Osteoblast (primary cell): ENCODE measurements at regions not wholly inside any gene's neighbourhood (a gene's known extent, or its start where the extent isn't known, plus 50 kb on each side); places are given as distances from the start of the nearest gene placed in this dataset.

Experiments
- DNase-seq: peaks from one replicate; pipeline ENCODE4 v3.0.0; 2011; ENCODE audit warnings: low spot score, mixed read lengths; ENCODE audit not compliant: insufficient read length; ENCODE audit errors: missing footprints
- H2AFZ ChIP-seq: 2 replicates; pipeline ENCODE4 v1.6.0; 2011; ENCODE audit warnings: mild to moderate bottlenecking, low read length
- H3K27ac ChIP-seq: 2 replicates; pipeline ENCODE4 v1.5.1; 2011; ENCODE audit warnings: mild to moderate bottlenecking, low read depth, low read length, moderate library complexity
- H3K27me3 ChIP-seq: 2 replicates; pipeline ENCODE4 v1.6.0; 2012; ENCODE audit warnings: mild to moderate bottlenecking, control low read depth, inconsistent platforms, low read length, moderate library complexity; ENCODE audit not compliant: insufficient read depth
- H3K36me3 ChIP-seq: 2 replicates; pipeline ENCODE4 v1.5.1; 2011; ENCODE audit warnings: mild to moderate bottlenecking, low read length, control low read depth, moderate library complexity; ENCODE audit not compliant: insufficient read depth
- H3K4me1 ChIP-seq: 2 replicates; pipeline ENCODE4 v1.5.1; 2011; ENCODE audit warnings: mild to moderate bottlenecking, low read length, control low read depth, moderate library complexity; ENCODE audit not compliant: insufficient read depth
- H3K4me2 ChIP-seq: 2 replicates; pipeline ENCODE4 v1.6.0; 2011; ENCODE audit warnings: mild to moderate bottlenecking, low read length; ENCODE audit not compliant: insufficient read depth
- H3K4me3 ChIP-seq: fragments of 200-600 bp; sonication (generic); 3 replicates; pipeline ENCODE4 v1.5.1; 2012; ENCODE audit warnings: mild to moderate bottlenecking, low read length, inconsistent platforms; ENCODE audit not compliant: insufficient read depth
- H3K79me2 ChIP-seq: 2 replicates; pipeline ENCODE4 v1.6.0; 2012; ENCODE audit warnings: mild to moderate bottlenecking, low read length, control low read depth, inconsistent platforms; ENCODE audit not compliant: insufficient read depth
- H3K9me3 ChIP-seq: 2 replicates; pipeline ENCODE4 v1.5.1; 2011; ENCODE audit warnings: low read depth, low read length, control low read depth
- H4K20me1 ChIP-seq: 2 replicates; pipeline ENCODE4 v1.6.0; 2012; ENCODE audit warnings: mild to moderate bottlenecking, low read length, control low read depth; ENCODE audit not compliant: insufficient read depth
- TF ChIP-seq, protein P1 (sequence below): IDR thresholded peaks from 2 replicates; pipeline ENCODE4 v1.5.1; 2011; ENCODE audit warnings: mild to moderate bottlenecking, low read depth, low read length, moderate library complexity; ENCODE audit errors: extremely low read depth

GRCh38 chr7:83806538-83806937, 157.6 kb upstream of the SEMA3E start:
- TF ChIP-seq, protein P1, sequence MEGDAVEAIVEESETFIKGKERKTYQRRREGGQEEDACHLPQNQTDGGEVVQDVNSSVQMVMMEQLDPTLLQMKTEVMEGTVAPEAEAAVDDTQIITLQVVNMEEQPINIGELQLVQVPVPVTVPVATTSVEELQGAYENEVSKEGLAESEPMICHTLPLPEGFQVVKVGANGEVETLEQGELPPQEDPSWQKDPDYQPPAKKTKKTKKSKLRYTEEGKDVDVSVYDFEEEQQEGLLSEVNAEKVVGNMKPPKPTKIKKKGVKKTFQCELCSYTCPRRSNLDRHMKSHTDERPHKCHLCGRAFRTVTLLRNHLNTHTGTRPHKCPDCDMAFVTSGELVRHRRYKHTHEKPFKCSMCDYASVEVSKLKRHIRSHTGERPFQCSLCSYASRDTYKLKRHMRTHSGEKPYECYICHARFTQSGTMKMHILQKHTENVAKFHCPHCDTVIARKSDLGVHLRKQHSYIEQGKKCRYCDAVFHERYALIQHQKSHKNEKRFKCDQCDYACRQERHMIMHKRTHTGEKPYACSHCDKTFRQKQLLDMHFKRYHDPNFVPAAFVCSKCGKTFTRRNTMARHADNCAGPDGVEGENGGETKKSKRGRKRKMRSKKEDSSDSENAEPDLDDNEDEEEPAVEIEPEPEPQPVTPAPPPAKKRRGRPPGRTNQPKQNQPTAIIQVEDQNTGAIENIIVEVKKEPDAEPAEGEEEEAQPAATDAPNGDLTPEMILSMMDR, result no peak
- H2AFZ ChIP-seq, result no peak overlapping the region
- no peak overlapping the region for H3K4me2 ChIP-seq
- H3K4me3 ChIP-seq, result no peak overlapping the region
- no peak overlapping the region for H3K27ac ChIP-seq
- no peaks in the 10 kb centered on the region for H3K79me2 ChIP-seq
- no peak for DNase-seq
- H3K4me1 ChIP-seq, result no peaks in the 10 kb centered on the region
- H4K20me1 ChIP-seq, result no peaks in the 10 kb centered on the region
- H3K36me3 ChIP-seq, result no peaks in the 10 kb centered on the region
- H3K9me3 ChIP-seq, result no peaks in the 10 kb centered on the region
- H3K27me3 ChIP-seq, result no peaks in the 10 kb centered on the region

- Histone ChIP-seq H3K27ac (no peak overlapping the region), H2AFZ (no peak overlapping the region), H3K27me3 (no peaks in the 10 kb centered on the region), H3K4me2 (no peak overlapping the region), H3K9me3 (no peaks in the 10 kb centered on the region), H3K4me1 (no peaks in the 10 kb centered on the region), H3K36me3 (no peaks in the 10 kb centered on the region), H3K4me3 (no peak overlapping the region), H4K20me1 (no peaks in the 10 kb centered on the region), H3K79me2 (no peaks in the 10 kb centered on the region)
- DNase-seq, result no peak
- TF ChIP-seq, protein P1, result no peak
These were observed 150.4 kb upstream of the SEMA3E start for GRCh38 chr7:83799333-83799732.

- Histone ChIP-seq H3K79me2 (no peaks in the 10 kb centered on the region), H3K27ac (no peak overlapping the region), H3K4me1 (no peaks in the 10 kb centered on the region), H4K20me1 (no peaks in the 10 kb centered on the region), H2AFZ (no peak overlapping the region), H3K4me2 (no peak overlapping the region), H3K36me3 (no peaks in the 10 kb centered on the region), H3K4me3 (no peak overlapping the region), H3K27me3 (no peaks in the 10 kb centered on the region), H3K9me3 (no peaks in the 10 kb centered on the region)
- TF ChIP-seq, protein P1, result no peak
- no peak for DNase-seq
These were observed 149.6 kb upstream of the SEMA3E start for GRCh38 chr7:83798489-83798888.

GRCh38 chr7:83796760-83797159, 147.8 kb upstream of the SEMA3E start:
- H2AFZ ChIP-seq, result no peak overlapping the region
- no peaks in the 10 kb centered on the region for H3K4me1 ChIP-seq
- H3K4me3 ChIP-seq, result no peak overlapping the region
- H3K36me3 ChIP-seq, result no peaks in the 10 kb centered on the region
- no peak overlapping the region for H3K27ac ChIP-seq
- H3K4me2 ChIP-seq, result no peak overlapping the region
- no peaks in the 10 kb centered on the region for H4K20me1 ChIP-seq
- no peaks in the 10 kb centered on the region for H3K79me2 ChIP-seq
- no peaks in the 10 kb centered on the region for H3K27me3 ChIP-seq
- TF ChIP-seq, protein P1, result no peak
- no peak for DNase-seq
- H3K9me3 ChIP-seq, result no peaks in the 10 kb centered on the region
